ENCODE measurements at regions not wholly inside any gene's neighbourhood (a gene's known extent, or its start where the extent isn't known, plus 50 kb on each side); places are given as distances from the start of the nearest gene placed in this dataset.

DNA sequence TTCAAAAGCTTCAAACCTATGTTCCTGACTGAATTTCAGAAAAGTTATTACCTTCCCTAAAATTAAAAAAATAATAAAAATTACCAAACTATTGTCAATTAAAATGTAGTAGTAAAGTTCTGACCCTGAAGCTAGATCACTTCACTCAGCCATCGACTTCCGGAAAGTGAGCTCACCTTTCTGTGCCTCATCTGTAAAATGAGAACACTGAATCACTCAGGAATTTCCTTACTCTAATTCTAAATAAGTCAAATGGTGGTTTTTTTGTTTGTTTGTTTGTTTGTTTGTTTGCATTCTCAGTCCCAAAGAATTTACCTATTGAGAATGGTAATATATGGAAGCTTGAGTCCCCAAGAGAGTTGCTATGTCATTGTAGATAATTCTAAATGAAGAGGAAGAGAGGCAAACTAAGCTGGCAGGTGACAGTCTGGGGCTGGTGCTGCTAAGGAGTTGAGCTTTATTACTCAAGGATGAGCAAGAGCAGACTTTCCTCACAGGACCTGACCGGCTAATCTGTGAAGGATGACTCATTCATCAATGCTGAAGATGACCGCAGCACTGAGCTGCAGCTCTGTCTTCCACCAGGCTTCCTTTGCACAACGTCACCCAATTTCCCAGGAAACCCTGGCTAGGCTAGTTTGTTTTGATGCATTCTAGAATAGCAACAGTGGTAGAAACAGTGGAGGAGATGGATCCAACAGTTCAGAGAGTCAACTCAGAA lies 248.8 kb downstream of the RAB38 start:
- POLR2A ChIA-PET (ENCODE audit: low non-redundant PET): interaction anchor here (0.5 kb wide), 1 partner anchor 249 kb away, joined by 3 read pairs; no protein-coding TSS in a partner anchor
- DNase-seq (ENCODE audit: low spot score): peak; percentile 85
- TF ChIP-seq CTCF (conservative IDR thresholded peaks at IDR 0.05; ENCODE audit: low read depth): no peak
- no peak overlapping the region for H3K27ac ChIP-seq
- CTCF ChIA-PET: interaction anchor here (0.6 to 0.8 kb wide), 3 partner anchors 9 to 594 kb away, joined by 3 to 5 read pairs (median 4); no protein-coding TSS in a partner anchor

GRCh38 chr11:87924125-87924524 lies 251.1 kb downstream of the RAB38 start:
- ChIA-PET CTCF (no interaction called here), POLR2A (ENCODE audit: low non-redundant PET) (no interaction called here)
- no peak for DNase-seq (ENCODE audit: low spot score)
- TF ChIP-seq CTCF (conservative IDR thresholded peaks at IDR 0.05; ENCODE audit: low read depth): no peak
- no peak overlapping the region for H3K27ac ChIP-seq

DNA sequence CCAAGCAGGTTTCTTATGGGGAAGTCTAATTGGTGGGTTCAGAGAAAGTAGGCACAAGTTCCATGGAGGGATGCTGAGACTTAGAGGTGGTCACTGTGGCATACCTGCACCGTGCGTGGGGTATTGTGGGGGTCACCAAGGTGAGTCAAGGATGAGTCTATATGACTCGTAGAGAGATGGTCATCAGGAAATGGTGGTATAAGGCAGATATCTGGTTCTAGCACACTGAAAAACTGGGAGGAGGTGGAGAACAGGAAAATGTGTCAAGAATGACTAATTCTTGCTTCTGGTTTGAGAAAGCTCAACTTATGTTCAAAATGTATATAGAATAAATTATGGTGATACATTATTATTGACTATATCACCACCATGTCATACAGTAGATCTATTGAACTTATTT lies 258.1 kb downstream of the RAB38 start:
- no peak for DNase-seq (ENCODE audit: low spot score)
- H3K27ac ChIP-seq: no peak overlapping the region
- CTCF ChIA-PET: interaction anchor here (0.8 kb wide), 1 partner anchor 9 kb away, joined by 3 read pairs; no protein-coding TSS in a partner anchor
- no peak for TF ChIP-seq CTCF (conservative IDR thresholded peaks at IDR 0.05; ENCODE audit: low read depth)
- POLR2A ChIA-PET (ENCODE audit: low non-redundant PET): no interaction called here

DNA sequence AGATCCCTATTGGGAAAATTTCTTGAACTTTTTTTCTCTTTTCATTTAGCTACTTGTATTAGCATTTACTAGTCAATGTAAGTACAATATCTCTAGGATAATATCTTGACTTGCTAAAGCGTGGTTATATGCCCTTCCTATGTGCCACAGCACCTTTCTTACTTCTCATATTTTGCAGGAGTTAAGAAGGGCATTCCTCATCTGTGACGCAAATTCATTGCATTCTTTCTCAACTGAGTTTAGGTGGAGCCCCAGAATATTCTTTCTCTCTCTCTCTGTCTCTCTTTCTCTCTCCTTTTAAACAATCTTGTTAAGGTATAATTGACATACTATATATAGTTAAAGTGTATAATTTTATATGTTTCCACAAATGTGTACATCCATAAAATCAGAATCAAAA lies 266.1 kb downstream of the RAB38 start:
- ChIA-PET POLR2A (ENCODE audit: low non-redundant PET) (no interaction called here), CTCF (interaction anchor here (0.6 kb wide), 1 partner anchor 604 kb away, joined by 3 read pairs; no protein-coding TSS in a partner anchor)
- H3K27ac ChIP-seq: no peak overlapping the region
- no peak for TF ChIP-seq CTCF (conservative IDR thresholded peaks at IDR 0.05; ENCODE audit: low read depth)
- no peak for DNase-seq (ENCODE audit: low spot score)

DNA sequence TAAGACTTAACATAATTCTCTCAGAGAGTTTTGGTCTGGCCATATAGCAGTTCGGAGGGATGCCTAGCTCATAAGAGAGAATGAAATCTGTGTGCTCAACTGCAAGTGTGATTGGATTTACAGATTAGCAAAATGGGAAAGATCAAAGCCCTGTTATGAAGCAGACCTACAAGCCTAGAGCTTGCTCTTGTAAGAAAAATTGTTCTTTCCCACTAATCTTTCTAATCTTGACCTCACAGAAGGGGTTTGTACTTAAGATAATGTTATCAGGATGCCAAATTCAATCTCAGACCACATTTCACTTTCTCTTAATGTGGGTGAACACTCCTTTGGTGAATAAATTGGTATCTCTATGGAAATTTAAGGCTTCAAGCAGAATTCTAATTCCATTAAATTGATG lies 267.2 kb downstream of the RAB38 start:
- CTCF ChIA-PET: no interaction called here

GRCh38 chr11:87903345-87903744 lies 271.9 kb downstream of the RAB38 start:
- CTCF ChIA-PET: interaction anchor here (0.6 kb wide), 1 partner anchor 216 kb away, joined by 8 read pairs; no protein-coding TSS in a partner anchor
- H3K27ac ChIP-seq: no peak overlapping the region
- POLR2A ChIA-PET (ENCODE audit: low non-redundant PET): no interaction called here
- no peak for TF ChIP-seq CTCF (conservative IDR thresholded peaks at IDR 0.05; ENCODE audit: low read depth)
- no peak for DNase-seq (ENCODE audit: low spot score)

More for the DNA sequence above, 267.2 kb downstream of the RAB38 start:
- no peak for DNase-seq (ENCODE audit: low spot score)
- POLR2A ChIA-PET (ENCODE audit: low non-redundant PET): no interaction called here
- no peak for TF ChIP-seq CTCF (conservative IDR thresholded peaks at IDR 0.05; ENCODE audit: low read depth)
- H3K27ac ChIP-seq: no peak overlapping the region

Measured in RWPE1 (cell line).